ENCODE measurements at regions not wholly inside any gene's neighbourhood (a gene's known extent, or its start where the extent isn't known, plus 50 kb on each side); places are given as distances from the start of the nearest gene placed in this dataset.

DNA sequence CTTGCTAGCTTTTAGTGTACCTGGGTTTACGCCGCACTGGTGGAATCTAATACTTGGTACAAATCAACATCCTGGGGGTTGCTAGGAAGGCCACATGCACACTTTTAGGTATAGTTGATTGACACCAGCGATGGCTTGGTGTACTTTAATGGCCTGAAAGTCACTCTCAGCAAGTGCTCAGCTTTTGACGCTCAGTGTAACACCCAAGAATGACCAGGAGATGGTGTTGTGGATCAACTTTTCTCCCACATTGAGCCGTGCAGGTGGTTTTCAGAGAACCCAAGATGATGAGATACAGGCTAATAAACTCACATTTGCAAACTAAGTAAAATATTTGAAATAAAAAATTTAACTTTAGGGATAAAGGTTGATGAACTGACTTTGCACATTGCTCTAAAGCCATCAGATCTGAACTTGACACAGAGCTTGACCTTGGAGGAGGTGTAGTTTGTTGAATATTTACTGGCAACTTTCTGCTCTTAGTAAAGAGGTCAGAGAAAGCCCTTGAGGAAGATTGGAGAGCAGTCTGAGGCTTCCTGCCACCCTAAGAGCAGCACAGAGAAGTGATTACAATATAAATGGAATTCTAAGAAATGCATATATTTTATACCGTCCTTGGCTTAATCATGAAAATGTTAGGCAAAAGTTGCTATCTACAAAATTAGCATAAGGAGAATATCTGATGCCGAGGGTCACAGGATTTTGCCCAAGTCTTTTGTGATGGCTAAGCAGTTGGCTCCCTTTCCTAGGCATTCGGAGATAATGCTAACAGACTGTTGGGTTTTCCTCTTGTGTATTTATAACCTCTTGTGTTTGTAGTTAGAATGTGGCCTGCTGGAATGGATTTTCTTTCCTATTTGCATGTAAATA lies 143.4 kb upstream of the RASGRP1 start:
- TF ChIP-seq SUZ12 (IDR thresholded peaks at IDR 0.05; ENCODE audit: extremely low read depth, insufficient read depth, insufficient read length) (no peak), YY1 (IDR thresholded peaks at IDR 0.05; ENCODE audit: insufficient read depth, insufficient read length) (no peak), ZNF274 (IDR thresholded peaks at IDR 0.05; ENCODE audit: low read depth, low read length) (no peak)
- peak; percentile 46 for DNase-seq (ENCODE audit: low read depth, low spot score)
- Histone ChIP-seq H3K4me1 (ENCODE audit: insufficient read depth, insufficient read length) (no peaks in the 10 kb centered on the region), H3K27me3 (ENCODE audit: insufficient read depth, insufficient read length) (no peaks in the 10 kb centered on the region), H3K9me3 (ENCODE audit: insufficient read depth, low read length) (no peaks in the 10 kb centered on the region), H3K9ac (ENCODE audit: insufficient read length, low read depth) (no peak overlapping the region), H3K36me3 (ENCODE audit: insufficient read depth, insufficient read length, low read length) (no peaks in the 10 kb centered on the region), H3K4me3 (ENCODE audit: insufficient read length, low read depth) (no peak overlapping the region)

DNA sequence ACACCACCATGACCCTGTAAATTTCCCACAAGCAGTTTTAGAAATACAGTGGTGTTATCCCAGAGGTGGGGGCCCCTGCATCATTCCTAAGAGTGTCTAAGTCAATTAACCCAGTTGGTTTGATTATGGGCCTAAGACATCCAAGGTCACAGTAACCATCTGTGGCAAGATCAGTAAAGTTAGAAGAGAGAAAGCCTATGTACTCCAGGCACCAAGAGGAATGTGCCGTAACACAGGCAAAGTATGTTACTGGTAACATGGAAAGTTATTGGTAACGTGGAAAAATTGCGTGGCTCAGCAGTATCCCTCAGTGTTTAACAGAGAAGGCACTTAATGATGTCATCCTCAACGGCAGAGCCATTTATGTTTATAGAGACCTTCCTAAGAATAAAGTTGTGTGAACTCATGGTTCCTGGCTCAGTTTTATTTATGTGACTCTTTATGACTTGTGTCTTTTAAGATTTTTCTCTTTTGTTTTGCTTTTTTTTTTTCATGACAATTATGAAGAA lies 144.1 kb upstream of the RASGRP1 start:
- no peak for TF ChIP-seq ZNF274 (IDR thresholded peaks at IDR 0.05; ENCODE audit: low read depth, low read length)
- TF ChIP-seq SUZ12 (IDR thresholded peaks at IDR 0.05; ENCODE audit: extremely low read depth, insufficient read depth, insufficient read length), result no peak
- TF ChIP-seq YY1 (IDR thresholded peaks at IDR 0.05; ENCODE audit: insufficient read depth, insufficient read length), result no peak
- no peaks in the 10 kb centered on the region for H3K4me1 ChIP-seq (ENCODE audit: insufficient read depth, insufficient read length)
- DNase-seq (ENCODE audit: low read depth, low spot score), result no peak
- H3K9ac ChIP-seq (ENCODE audit: insufficient read length, low read depth), result no peak overlapping the region
- no peaks in the 10 kb centered on the region for H3K27me3 ChIP-seq (ENCODE audit: insufficient read depth, insufficient read length)
- H3K9me3 ChIP-seq (ENCODE audit: insufficient read depth, low read length), result no peaks in the 10 kb centered on the region
- no peaks in the 10 kb centered on the region for H3K36me3 ChIP-seq (ENCODE audit: insufficient read depth, insufficient read length, low read length)
- no peak overlapping the region for H3K4me3 ChIP-seq (ENCODE audit: insufficient read length, low read depth)

DNA sequence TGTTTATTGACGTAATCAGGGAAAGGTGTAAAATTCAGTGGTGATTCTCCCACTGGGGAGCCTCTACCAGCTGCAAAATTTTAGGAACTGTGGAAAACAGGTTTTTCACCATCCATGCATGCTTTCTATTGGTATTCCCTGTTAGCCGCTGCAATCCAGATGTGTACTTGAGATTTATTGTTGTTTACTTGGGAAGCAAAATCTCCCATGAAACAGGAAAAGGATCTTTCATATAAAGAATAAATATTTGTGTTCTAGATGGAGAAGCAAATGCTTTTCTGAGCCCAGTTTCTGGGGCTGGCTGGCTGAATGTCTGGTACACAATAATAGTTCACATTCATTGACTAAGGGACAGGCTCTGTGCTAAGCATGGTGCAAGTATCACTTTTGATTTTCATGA lies 144.6 kb upstream of the RASGRP1 start:
- Histone ChIP-seq H3K36me3 (ENCODE audit: insufficient read depth, insufficient read length, low read length) (no peaks in the 10 kb centered on the region), H3K4me1 (ENCODE audit: insufficient read depth, insufficient read length) (no peaks in the 10 kb centered on the region), H3K4me3 (ENCODE audit: insufficient read length, low read depth) (no peak overlapping the region), H3K9ac (ENCODE audit: insufficient read length, low read depth) (no peak overlapping the region), H3K27me3 (ENCODE audit: insufficient read depth, insufficient read length) (no peaks in the 10 kb centered on the region), H3K9me3 (ENCODE audit: insufficient read depth, low read length) (no peaks in the 10 kb centered on the region)
- no peak for DNase-seq (ENCODE audit: low read depth, low spot score)
- no peak for TF ChIP-seq YY1 (IDR thresholded peaks at IDR 0.05; ENCODE audit: insufficient read depth, insufficient read length)
- no peak for TF ChIP-seq SUZ12 (IDR thresholded peaks at IDR 0.05; ENCODE audit: extremely low read depth, insufficient read depth, insufficient read length)

DNA sequence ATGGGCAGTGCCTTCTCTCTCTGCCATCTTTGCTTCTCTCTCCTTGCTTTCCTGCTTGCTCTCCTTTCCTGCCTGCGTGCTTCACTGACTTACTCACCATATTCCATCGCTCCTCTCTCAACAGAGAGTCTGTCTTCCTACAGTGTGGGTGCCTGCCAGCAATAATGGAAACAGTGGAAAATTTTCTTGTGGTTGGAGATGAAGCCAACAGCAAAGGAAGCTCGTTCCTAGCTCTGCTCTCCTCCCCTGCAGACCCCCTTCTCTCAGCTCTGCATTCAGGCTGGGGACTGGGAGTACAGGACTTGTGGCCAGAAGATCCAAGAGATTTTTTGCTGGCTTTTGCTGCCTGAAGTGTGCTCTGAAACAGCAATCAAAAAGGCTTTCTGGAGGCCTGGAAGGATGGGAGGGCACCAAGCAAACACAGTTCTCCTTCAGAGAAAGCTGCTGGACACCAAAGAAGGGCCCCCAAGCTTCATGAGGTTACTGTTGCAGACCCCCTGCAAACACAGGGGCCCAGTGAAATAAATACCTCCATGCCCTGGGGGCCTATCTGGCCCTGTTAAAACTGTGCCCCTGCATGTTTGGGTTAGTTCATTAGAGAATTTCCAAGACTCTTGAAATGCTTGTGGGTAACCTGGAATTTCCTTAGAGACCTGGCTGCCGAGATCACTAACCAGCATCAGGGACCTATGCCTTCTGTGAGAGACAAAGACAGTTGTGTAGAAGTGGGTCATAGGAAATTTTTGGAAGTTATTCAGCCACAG lies 149.9 kb upstream of the RASGRP1 start:
- H3K4me1 ChIP-seq (ENCODE audit: insufficient read depth, insufficient read length), result no peaks in the 10 kb centered on the region
- no peak overlapping the region for H3K9ac ChIP-seq (ENCODE audit: insufficient read length, low read depth)
- peaks cover 7% of the 10 kb centered on the region; the same call in 1 of the 2 replicates for H3K9me3 ChIP-seq (ENCODE audit: insufficient read depth, low read length)
- H3K27me3 ChIP-seq (ENCODE audit: insufficient read depth, insufficient read length), result peaks cover 7% of the 10 kb centered on the region
- DNase-seq (ENCODE audit: low read depth, low spot score), result no peak
- H3K36me3 ChIP-seq (ENCODE audit: insufficient read depth, insufficient read length, low read length), result no peaks in the 10 kb centered on the region
- TF ChIP-seq ZNF274 (IDR thresholded peaks at IDR 0.05; ENCODE audit: low read depth, low read length), result no peak
- no peak for TF ChIP-seq YY1 (IDR thresholded peaks at IDR 0.05; ENCODE audit: insufficient read depth, insufficient read length)
- TF ChIP-seq SUZ12 (IDR thresholded peaks at IDR 0.05; ENCODE audit: extremely low read depth, insufficient read depth, insufficient read length), result no peak
- H3K4me3 ChIP-seq (ENCODE audit: insufficient read length, low read depth), result no peak overlapping the region

DNA sequence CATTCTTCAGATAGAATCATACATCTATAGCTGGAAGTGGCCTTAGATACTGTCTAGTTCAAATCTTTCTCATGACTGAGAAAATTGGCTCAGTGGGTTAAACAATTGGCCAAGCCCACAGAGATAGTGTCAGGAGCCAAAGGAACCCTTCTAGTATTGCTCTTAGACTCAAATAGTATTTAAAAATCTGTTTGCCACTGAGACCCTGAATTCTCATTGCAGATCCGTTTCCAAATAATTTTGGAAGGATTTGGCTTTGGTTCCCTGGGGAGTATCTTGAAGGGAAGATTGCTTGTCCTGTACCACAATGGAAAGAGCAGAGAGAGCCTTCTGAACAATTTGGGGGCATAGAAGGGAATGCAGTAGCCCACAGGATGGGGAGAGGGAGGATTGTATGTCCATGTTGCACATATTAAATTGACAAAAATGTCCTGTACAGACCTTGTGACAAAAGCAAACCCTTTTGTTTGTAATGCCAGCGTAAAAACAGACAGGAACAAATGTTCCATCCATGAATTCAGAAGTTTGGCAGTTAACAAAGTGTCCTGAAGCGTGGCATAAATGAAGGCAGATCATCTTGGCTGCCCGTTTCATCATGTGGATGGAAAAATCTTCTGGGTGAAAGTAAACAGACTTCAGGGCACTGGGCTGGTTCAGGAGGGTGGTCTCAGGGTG lies 156.4 kb upstream of the RASGRP1 start:
- Histone ChIP-seq H3K9me3 (ENCODE audit: insufficient read depth, low read length) (0 out of 2 replicates have a peak, but pooled peaks cover 3% of the 10 kb centered on the region), H3K36me3 (ENCODE audit: insufficient read depth, insufficient read length, low read length) (no peaks in the 10 kb centered on the region), H3K4me3 (ENCODE audit: insufficient read length, low read depth) (no peak overlapping the region), H3K9ac (ENCODE audit: insufficient read length, low read depth) (no peak overlapping the region), H3K4me1 (ENCODE audit: insufficient read depth, insufficient read length) (no peaks in the 10 kb centered on the region), H3K27me3 (ENCODE audit: insufficient read depth, insufficient read length) (peaks cover 6% of the 10 kb centered on the region)
- TF ChIP-seq YY1 (IDR thresholded peaks at IDR 0.05; ENCODE audit: insufficient read depth, insufficient read length) (no peak), ZNF274 (IDR thresholded peaks at IDR 0.05; ENCODE audit: low read depth, low read length) (no peak), SUZ12 (IDR thresholded peaks at IDR 0.05; ENCODE audit: extremely low read depth, insufficient read depth, insufficient read length) (no peak)
- DNase-seq (ENCODE audit: low read depth, low spot score), result no peak

DNA sequence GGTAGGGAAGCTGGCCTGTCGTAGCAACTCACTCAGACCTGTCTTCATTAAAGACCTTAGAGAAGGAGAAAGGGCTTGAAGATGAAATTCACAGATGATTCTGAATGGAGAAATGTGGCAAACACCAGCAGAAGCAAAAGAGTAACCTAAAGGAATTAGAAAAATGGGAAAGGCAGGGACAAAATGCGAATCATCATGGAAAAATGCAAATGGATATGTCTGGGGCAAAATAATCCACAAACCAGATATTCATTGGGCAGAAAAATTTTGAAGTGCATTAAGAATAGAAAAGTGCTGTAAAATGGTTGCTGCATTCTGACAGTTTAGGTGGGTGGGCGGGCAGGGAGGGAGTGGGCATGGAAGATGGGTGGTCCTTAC lies 156.9 kb upstream of the RASGRP1 start:
- no peak for TF ChIP-seq ZNF274 (IDR thresholded peaks at IDR 0.05; ENCODE audit: low read depth, low read length)
- no peak for TF ChIP-seq YY1 (IDR thresholded peaks at IDR 0.05; ENCODE audit: insufficient read depth, insufficient read length)
- TF ChIP-seq SUZ12 (IDR thresholded peaks at IDR 0.05; ENCODE audit: extremely low read depth, insufficient read depth, insufficient read length), result no peak
- no peak for DNase-seq (ENCODE audit: low read depth, low spot score)
- H3K27me3 ChIP-seq (ENCODE audit: insufficient read depth, insufficient read length), result peaks cover 1% of the 10 kb centered on the region
- no peaks in the 10 kb centered on the region for H3K9me3 ChIP-seq (ENCODE audit: insufficient read depth, low read length)
- no peak overlapping the region for H3K9ac ChIP-seq (ENCODE audit: insufficient read length, low read depth)
- no peaks in the 10 kb centered on the region for H3K36me3 ChIP-seq (ENCODE audit: insufficient read depth, insufficient read length, low read length)
- no peaks in the 10 kb centered on the region for H3K4me1 ChIP-seq (ENCODE audit: insufficient read depth, insufficient read length)
- no peak overlapping the region for H3K4me3 ChIP-seq (ENCODE audit: insufficient read length, low read depth)
